AG09309 (cell line): ENCODE measurements at regions not wholly inside any gene's neighbourhood (a gene's known extent, or its start where the extent isn't known, plus 50 kb on each side); places are given as distances from the start of the nearest gene placed in this dataset.
A peak's percentile ranks its signal among the peaks of the same experiment; 100 is the strongest.

Source experiments
- DNase-seq: peaks from one replicate; pipeline ENCODE4 v3.0.0-alpha.2; 2010; ENCODE audit warnings: low read depth
- H3K4me3 ChIP-seq: 2 replicates; pipeline ENCODE4 v1.5.1; 2011; ENCODE audit warnings: mild to moderate bottlenecking, low read depth, low read length, moderate library complexity; ENCODE audit not compliant: control insufficient read depth
- TF ChIP-seq, protein P1 (sequence below): IDR thresholded peaks from 2 replicates; pipeline ENCODE4 v1.5.1; 2011; ENCODE audit warnings: mild to moderate bottlenecking, low read depth, low read length, inconsistent platforms; ENCODE audit not compliant: insufficient read depth, control insufficient read depth; ENCODE audit errors: missing control alignments

- no peak for DNase-seq
Measured at GRCh38 chr20:24316731-24317130, 152.7 kb upstream of the SYNDIG1 start.

DNA sequence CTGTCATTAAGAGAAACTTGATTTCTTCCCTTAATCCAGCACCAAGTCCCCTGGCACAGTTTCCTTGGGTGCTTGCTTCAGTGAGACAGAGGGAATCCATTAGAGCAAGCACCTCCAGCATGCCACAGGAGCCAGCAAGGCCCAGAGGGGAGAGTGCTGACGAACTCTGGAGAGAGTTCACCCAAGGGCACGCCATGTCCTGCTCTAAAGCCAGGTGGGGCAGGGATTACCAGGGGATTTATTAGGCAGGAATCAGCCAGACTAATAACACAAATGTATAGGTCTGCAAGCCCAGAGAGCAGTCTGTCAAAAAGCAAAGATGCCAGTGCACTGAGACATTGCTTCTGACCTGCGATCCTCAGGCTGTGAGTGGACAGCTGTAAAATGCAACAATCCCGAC is 155.4 kb upstream of the SYNDIG1 start:
- no peak overlapping the region for H3K4me3 ChIP-seq
- DNase-seq, result no peak
- TF ChIP-seq, protein P1, sequence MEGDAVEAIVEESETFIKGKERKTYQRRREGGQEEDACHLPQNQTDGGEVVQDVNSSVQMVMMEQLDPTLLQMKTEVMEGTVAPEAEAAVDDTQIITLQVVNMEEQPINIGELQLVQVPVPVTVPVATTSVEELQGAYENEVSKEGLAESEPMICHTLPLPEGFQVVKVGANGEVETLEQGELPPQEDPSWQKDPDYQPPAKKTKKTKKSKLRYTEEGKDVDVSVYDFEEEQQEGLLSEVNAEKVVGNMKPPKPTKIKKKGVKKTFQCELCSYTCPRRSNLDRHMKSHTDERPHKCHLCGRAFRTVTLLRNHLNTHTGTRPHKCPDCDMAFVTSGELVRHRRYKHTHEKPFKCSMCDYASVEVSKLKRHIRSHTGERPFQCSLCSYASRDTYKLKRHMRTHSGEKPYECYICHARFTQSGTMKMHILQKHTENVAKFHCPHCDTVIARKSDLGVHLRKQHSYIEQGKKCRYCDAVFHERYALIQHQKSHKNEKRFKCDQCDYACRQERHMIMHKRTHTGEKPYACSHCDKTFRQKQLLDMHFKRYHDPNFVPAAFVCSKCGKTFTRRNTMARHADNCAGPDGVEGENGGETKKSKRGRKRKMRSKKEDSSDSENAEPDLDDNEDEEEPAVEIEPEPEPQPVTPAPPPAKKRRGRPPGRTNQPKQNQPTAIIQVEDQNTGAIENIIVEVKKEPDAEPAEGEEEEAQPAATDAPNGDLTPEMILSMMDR, result no peak

More at GRCh38 chr20:24316731-24317130, 152.7 kb upstream of the SYNDIG1 start:
- TF ChIP-seq, protein P1, result no peak
- no peak overlapping the region for H3K4me3 ChIP-seq

DNA sequence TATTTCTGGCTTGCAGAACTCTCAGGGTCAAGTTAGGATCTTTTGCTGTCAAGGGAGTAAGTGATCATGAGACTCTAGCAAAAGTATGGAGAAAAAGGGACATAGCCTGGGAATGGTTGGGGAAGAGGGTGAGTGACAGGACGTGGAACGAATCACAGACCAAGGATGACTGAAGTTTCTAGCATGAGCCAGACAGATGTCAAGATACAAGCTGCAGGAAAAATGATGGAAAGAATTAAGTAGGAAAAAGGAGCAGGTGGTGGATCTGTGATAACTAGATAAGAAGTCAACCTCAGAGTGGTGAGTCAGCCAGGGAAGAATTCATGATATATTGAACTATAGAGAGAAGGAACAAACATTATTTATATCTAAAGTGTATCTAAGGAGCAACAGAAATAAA is 159.8 kb upstream of the SYNDIG1 start:
- DNase-seq, result no peak
- TF ChIP-seq, protein P1, result no peak
- H3K4me3 ChIP-seq, result no peak overlapping the region

DNA sequence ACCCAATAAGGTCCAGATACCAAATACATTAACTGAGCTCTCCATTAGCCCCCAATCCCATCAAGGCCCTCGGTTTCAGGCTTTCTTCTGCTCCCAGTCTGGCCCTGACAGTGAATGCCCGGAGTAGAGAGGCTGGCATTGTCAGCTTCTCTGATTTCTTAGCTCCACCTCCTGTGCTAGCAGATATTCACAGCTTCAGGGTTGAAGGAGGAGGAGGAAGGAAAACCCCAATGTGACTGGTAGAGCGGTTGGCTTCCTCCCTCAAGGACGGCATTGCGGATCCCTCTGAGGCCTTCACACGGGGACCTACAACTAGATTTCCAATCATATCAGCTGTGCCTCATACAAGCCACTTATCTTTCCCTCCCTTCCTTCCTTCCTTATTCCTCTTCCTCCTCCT is 164.1 kb upstream of the SYNDIG1 start:
- no peak for DNase-seq
- H3K4me3 ChIP-seq, result no peak overlapping the region
- TF ChIP-seq, protein P1, result no peak

GRCh38 chr20:24304291-24304690 is 165.1 kb upstream of the SYNDIG1 start:
- no peak overlapping the region for H3K4me3 ChIP-seq
- TF ChIP-seq, protein P1, result no peak

DNA sequence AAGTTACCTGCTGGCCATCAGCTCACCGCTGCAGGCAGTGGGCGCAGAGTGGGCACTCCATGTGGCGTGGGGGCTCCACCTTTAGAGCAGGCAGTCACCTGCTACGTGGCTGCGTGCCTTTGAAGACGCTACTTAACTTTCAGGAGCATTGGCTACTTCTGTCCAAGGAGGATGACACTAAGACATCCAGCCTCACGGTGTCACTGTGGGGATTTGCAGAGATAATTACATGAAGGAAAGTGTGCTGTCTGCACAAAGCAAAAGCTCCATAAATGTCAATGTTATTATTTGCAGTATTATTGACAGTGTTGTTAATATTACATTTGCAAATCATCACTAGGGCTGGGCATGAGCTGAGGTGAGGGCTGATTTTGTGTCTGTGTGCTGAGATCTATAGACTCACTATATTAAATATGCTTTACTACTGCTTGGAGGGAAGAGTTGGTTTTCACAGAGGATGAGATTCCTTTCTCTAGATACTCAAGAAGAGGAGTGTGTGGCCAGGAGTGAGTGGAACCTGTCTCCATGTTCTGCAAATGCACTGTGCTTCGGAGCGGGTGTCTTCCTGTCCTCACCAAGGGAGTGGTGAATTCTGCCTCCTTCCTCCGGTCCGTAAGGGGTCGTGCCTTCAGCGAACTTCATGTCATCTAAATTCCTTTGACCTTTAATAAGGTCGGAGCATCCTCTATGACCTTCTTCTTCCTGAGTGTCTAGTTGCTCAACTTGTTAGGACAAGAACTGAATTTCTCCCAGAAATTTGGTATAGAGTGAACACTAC is 165.8 kb upstream of the SYNDIG1 start:
- DNase-seq, result no peak
- H3K4me3 ChIP-seq, result no peak overlapping the region
- TF ChIP-seq, protein P1, result peak; percentile 38

More at GRCh38 chr20:24304291-24304690, 165.1 kb upstream of the SYNDIG1 start:
- DNase-seq, result no peak
